ENCODE measurements at regions not wholly inside any gene's neighbourhood (a gene's known extent, or its start where the extent isn't known, plus 50 kb on each side); places are given as distances from the start of the nearest gene placed in this dataset.

- no peak overlapping the region for H3K4me3 Mint-ChIP-seq
- H3K27ac Mint-ChIP-seq: no peak overlapping the region
- no peaks in the 10 kb centered on the region for H3K9me3 Mint-ChIP-seq
- H3K36me3 Mint-ChIP-seq: no peaks in the 10 kb centered on the region
- no peak for DNase-seq (ENCODE audit: low spot score in 2 of 2, unreplicated experiment in 2 of 2)
- TF ChIP-seq CTCF (IDR thresholded peaks at IDR 0.05; ENCODE audit: unreplicated experiment): no peak
- peaks cover 4% of the 10 kb centered on the region for H3K4me1 Mint-ChIP-seq
- H3K27me3 Mint-ChIP-seq (ENCODE audit: low read depth): no peaks in the 10 kb centered on the region
Measured at GRCh38 chr21:32197896-32198295, 81.0 kb downstream of the MIS18A start.

- Mint-ChIP-seq H3K27me3 (ENCODE audit: low read depth) (peaks cover 2% of the 10 kb centered on the region), H3K4me1 (peaks cover 4% of the 10 kb centered on the region), H3K27ac (no peak overlapping the region), H3K36me3 (no peaks in the 10 kb centered on the region), H3K9me3 (no peaks in the 10 kb centered on the region), H3K4me3 (no peak overlapping the region)
- no peak for DNase-seq (ENCODE audit: low spot score in 2 of 2, unreplicated experiment in 2 of 2)
- no peak for TF ChIP-seq CTCF (IDR thresholded peaks at IDR 0.05; ENCODE audit: unreplicated experiment)
Measured at GRCh38 chr21:32196001-32196400, 82.8 kb downstream of the MIS18A start.

GRCh38 chr21:32193098-32193465 is 85.8 kb downstream of the MIS18A start:
- no peak for DNase-seq (ENCODE audit: low spot score in 2 of 2, unreplicated experiment in 2 of 2)

GRCh38 chr21:32192291-32193097 is 86.4 kb downstream of the MIS18A start:
- H3K27ac Mint-ChIP-seq: no peak overlapping the region
- H3K9me3 Mint-ChIP-seq: no peaks in the 10 kb centered on the region
- H3K36me3 Mint-ChIP-seq: no peaks in the 10 kb centered on the region
- no peak for TF ChIP-seq CTCF (IDR thresholded peaks at IDR 0.05; ENCODE audit: unreplicated experiment)
- DNase-seq (ENCODE audit: low spot score in 2 of 2, unreplicated experiment in 2 of 2): no peak
- no peak overlapping the region for H3K4me3 Mint-ChIP-seq
- peaks cover 16% of the 10 kb centered on the region for H3K27me3 Mint-ChIP-seq (ENCODE audit: low read depth)
- no peaks in the 10 kb centered on the region for H3K4me1 Mint-ChIP-seq

More at GRCh38 chr21:32193098-32193465, 85.8 kb downstream of the MIS18A start:
- peaks cover 4% of the 10 kb centered on the region for H3K4me1 Mint-ChIP-seq
- H3K27me3 Mint-ChIP-seq (ENCODE audit: low read depth): peaks cover 15% of the 10 kb centered on the region
- no peaks in the 10 kb centered on the region for H3K36me3 Mint-ChIP-seq
- no peaks in the 10 kb centered on the region for H3K9me3 Mint-ChIP-seq
- no peak overlapping the region for H3K4me3 Mint-ChIP-seq
- TF ChIP-seq CTCF (IDR thresholded peaks at IDR 0.05; ENCODE audit: unreplicated experiment): no peak
- no peak overlapping the region for H3K27ac Mint-ChIP-seq

GRCh38 chr21:32190493-32191144 is 88.2 kb downstream of the MIS18A start:
- no peak for DNase-seq (ENCODE audit: low spot score in 2 of 2, unreplicated experiment in 2 of 2)
- no peaks in the 10 kb centered on the region for H3K9me3 Mint-ChIP-seq
- H3K27ac Mint-ChIP-seq: no peak overlapping the region
- no peaks in the 10 kb centered on the region for H3K36me3 Mint-ChIP-seq
- H3K27me3 Mint-ChIP-seq (ENCODE audit: low read depth): peaks cover 28% of the 10 kb centered on the region
- no peaks in the 10 kb centered on the region for H3K4me1 Mint-ChIP-seq
- no peak overlapping the region for H3K4me3 Mint-ChIP-seq
- TF ChIP-seq CTCF (IDR thresholded peaks at IDR 0.05; ENCODE audit: unreplicated experiment): no peak
